HL-60 (cell line): ENCODE measurements at regions not wholly inside any gene's neighbourhood (a gene's known extent, or its start where the extent isn't known, plus 50 kb on each side); places are given as distances from the start of the nearest gene placed in this dataset.

Experiments used
- DNase-seq, 2 experiments: peaks; one replicate each; pipeline ENCODE4 v3.0.0-alpha.2; 2010 to 2020; ENCODE audit warnings: low read depth in 1 of 2, low spot score in 1 of 2
- H3K27ac ChIP-seq: fragments of 250-450 bp; sonication (Bioruptor Pico); replicated peaks from 2 replicates; pipeline ENCODE4 v1.5.1; 2020; ENCODE audit warnings: mild to moderate bottlenecking, moderate library complexity
- H3K27me3 ChIP-seq: fragments of 250-450 bp; sonication (Bioruptor Pico); 2 replicates; pipeline ENCODE4 v1.5.1; 2021; ENCODE audit warnings: mild to moderate bottlenecking, moderate library complexity; ENCODE audit not compliant: insufficient read depth, poor library complexity, severe bottlenecking
- H3K4me3 ChIP-seq: replicated peaks from 2 replicates; pipeline ENCODE4 v1.5.1; 2011; ENCODE audit warnings: mild to moderate bottlenecking, control low read depth, low read length; ENCODE audit not compliant: insufficient read depth
- GABPA ChIP-seq: IDR thresholded peaks from 2 replicates; pipeline ENCODE4 v1.6.1; 2012; ENCODE audit warnings: low read depth
- POLR2AphosphoS5 ChIP-seq: IDR thresholded peaks from 2 replicates; pipeline ENCODE4 v1.6.1; 2012; ENCODE audit warnings: low read depth
- SPI1 ChIP-seq: IDR thresholded peaks from 2 replicates; pipeline ENCODE4 v1.6.1; 2012; ENCODE audit warnings: low read depth, mild to moderate bottlenecking, borderline replicate concordance
- TF ChIP-seq, protein P1 (sequence below): IDR thresholded peaks from one replicate; pipeline ENCODE4 v1.5.1; 2011; ENCODE audit warnings: low read length, control low read depth, inconsistent platforms; ENCODE audit not compliant: insufficient read depth
- TF ChIP-seq, protein P2 (sequence below): IDR thresholded peaks from 2 replicates; pipeline ENCODE4 v1.6.1; 2012; ENCODE audit warnings: low read depth; ENCODE audit not compliant: insufficient replicate concordance

DNA sequence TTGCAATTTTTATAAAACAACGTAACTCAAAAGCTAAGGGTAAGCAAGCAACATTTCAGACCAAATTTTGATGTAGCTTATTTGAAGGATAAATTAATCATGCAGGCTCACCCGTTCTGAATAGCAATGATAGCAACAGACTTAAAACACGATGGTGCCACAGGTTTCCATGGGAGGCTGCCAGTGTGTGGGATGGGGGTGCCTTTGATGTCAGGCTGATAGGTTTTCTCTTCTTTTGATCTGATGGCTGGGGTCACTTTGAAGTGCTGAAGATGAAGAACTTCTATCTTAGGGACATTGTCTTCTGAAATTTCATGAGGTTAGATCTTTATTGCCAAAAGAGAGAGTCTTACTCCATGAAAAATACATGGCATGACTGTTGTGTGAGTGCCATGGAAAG is 206.8 kb downstream of the LPIN1 start:
- H3K4me3 ChIP-seq, result no peak overlapping the region
- TF ChIP-seq, protein P1, sequence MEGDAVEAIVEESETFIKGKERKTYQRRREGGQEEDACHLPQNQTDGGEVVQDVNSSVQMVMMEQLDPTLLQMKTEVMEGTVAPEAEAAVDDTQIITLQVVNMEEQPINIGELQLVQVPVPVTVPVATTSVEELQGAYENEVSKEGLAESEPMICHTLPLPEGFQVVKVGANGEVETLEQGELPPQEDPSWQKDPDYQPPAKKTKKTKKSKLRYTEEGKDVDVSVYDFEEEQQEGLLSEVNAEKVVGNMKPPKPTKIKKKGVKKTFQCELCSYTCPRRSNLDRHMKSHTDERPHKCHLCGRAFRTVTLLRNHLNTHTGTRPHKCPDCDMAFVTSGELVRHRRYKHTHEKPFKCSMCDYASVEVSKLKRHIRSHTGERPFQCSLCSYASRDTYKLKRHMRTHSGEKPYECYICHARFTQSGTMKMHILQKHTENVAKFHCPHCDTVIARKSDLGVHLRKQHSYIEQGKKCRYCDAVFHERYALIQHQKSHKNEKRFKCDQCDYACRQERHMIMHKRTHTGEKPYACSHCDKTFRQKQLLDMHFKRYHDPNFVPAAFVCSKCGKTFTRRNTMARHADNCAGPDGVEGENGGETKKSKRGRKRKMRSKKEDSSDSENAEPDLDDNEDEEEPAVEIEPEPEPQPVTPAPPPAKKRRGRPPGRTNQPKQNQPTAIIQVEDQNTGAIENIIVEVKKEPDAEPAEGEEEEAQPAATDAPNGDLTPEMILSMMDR, result no peak
- TF ChIP-seq, protein P2, sequence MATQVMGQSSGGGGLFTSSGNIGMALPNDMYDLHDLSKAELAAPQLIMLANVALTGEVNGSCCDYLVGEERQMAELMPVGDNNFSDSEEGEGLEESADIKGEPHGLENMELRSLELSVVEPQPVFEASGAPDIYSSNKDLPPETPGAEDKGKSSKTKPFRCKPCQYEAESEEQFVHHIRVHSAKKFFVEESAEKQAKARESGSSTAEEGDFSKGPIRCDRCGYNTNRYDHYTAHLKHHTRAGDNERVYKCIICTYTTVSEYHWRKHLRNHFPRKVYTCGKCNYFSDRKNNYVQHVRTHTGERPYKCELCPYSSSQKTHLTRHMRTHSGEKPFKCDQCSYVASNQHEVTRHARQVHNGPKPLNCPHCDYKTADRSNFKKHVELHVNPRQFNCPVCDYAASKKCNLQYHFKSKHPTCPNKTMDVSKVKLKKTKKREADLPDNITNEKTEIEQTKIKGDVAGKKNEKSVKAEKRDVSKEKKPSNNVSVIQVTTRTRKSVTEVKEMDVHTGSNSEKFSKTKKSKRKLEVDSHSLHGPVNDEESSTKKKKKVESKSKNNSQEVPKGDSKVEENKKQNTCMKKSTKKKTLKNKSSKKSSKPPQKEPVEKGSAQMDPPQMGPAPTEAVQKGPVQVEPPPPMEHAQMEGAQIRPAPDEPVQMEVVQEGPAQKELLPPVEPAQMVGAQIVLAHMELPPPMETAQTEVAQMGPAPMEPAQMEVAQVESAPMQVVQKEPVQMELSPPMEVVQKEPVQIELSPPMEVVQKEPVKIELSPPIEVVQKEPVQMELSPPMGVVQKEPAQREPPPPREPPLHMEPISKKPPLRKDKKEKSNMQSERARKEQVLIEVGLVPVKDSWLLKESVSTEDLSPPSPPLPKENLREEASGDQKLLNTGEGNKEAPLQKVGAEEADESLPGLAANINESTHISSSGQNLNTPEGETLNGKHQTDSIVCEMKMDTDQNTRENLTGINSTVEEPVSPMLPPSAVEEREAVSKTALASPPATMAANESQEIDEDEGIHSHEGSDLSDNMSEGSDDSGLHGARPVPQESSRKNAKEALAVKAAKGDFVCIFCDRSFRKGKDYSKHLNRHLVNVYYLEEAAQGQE, result no peak
- TF ChIP-seq GABPA (no peak), SPI1 (no peak), POLR2AphosphoS5 (no peak)
- no peaks in the 10 kb centered on the region for H3K27me3 ChIP-seq
- no peak overlapping the region for H3K27ac ChIP-seq
- no peak for DNase-seq

DNA sequence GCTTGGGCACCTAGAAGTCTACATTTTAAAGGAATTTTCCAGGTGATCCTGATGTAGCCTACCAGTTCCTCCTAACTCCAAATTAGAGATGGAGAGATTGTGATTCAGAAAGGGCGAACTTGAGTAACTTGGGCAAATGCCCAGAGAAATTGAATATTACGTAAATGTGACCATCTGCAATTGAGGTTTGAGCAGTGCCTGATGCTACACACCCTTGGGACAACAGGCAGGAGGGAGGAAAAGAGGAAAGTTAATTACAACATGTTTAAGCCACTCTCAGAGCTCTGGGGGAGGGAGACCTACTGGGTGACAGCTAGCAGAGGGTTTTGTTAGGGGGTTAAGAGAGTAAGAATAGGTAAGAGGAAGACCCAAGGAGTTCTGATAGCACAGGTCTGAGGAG is 208.9 kb downstream of the LPIN1 start:
- peak; percentile 36 to 83 for DNase-seq
- Histone ChIP-seq H3K27ac (no peak overlapping the region), H3K27me3 (no peaks in the 10 kb centered on the region), H3K4me3 (no peak overlapping the region)
- TF ChIP-seq, protein P1, result no peak
- TF ChIP-seq POLR2AphosphoS5 (no peak), GABPA (no peak), SPI1 (no peak)
- TF ChIP-seq, protein P2, result no peak

DNA sequence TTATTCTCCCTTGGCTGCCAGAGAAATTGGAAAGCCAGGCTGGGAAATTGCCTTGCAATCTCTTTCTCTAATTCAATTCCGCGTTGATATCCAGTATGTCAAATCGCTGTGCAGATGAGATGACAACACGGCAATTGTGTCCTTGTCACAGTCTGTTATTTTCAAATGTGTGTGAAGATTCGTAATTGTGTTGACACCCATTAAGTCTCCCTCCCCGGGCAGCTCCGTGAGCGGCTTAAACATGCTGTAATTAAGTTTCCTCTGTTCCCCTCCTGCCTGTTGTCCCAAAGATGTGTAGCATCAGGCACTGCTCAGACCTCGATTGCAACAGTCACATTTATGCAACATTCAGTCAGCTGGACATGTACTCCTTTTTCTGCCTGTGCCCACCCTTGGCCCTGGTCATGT is 209.5 kb downstream of the LPIN1 start:
- no peaks in the 10 kb centered on the region for H3K27me3 ChIP-seq
- no peak overlapping the region for H3K4me3 ChIP-seq
- no peak overlapping the region for H3K27ac ChIP-seq
- TF ChIP-seq, protein P1, result no peak
- TF ChIP-seq POLR2AphosphoS5 (no peak), SPI1 (no peak), GABPA (no peak)
- TF ChIP-seq, protein P2, result no peak
- DNase-seq, result peak in 1 of 2 experiments; percentile 38
